ENCODE measurements at regions not wholly inside any gene's neighbourhood (a gene's known extent, or its start where the extent isn't known, plus 50 kb on each side); places are given as distances from the start of the nearest gene placed in this dataset.

- TF ChIP-seq CTCF (IDR thresholded peaks at IDR 0.05; ENCODE audit: insufficient read depth, low read length), result no peak
- no peak overlapping the region for H3K4me3 ChIP-seq (ENCODE audit: low read depth, low read length)
- DNase-seq (ENCODE audit: low read depth), result no peak
These were observed 410.1 kb downstream of the ARL4A start for GRCh38 chr7:13097499-13097898.

- TF ChIP-seq CTCF (IDR thresholded peaks at IDR 0.05; ENCODE audit: insufficient read depth, low read length), result no peak
- no peak overlapping the region for H3K4me3 ChIP-seq (ENCODE audit: low read depth, low read length)
- no peak for DNase-seq (ENCODE audit: low read depth)
These were observed 410.7 kb downstream of the ARL4A start for GRCh38 chr7:13098161-13098560.

GRCh38 chr7:13099154-13099795 is 411.8 kb downstream of the ARL4A start:
- H3K4me3 ChIP-seq (ENCODE audit: low read depth, low read length), result no peak overlapping the region
- DNase-seq (ENCODE audit: low read depth), result no peak
- no peak for TF ChIP-seq CTCF (IDR thresholded peaks at IDR 0.05; ENCODE audit: insufficient read depth, low read length)

GRCh38 chr7:13104128-13104527 is 416.7 kb downstream of the ARL4A start:
- H3K4me3 ChIP-seq (ENCODE audit: low read depth, low read length), result no peak overlapping the region
- TF ChIP-seq CTCF (IDR thresholded peaks at IDR 0.05; ENCODE audit: insufficient read depth, low read length), result no peak
- no peak for DNase-seq (ENCODE audit: low read depth)

- TF ChIP-seq CTCF (IDR thresholded peaks at IDR 0.05; ENCODE audit: insufficient read depth, low read length), result no peak
- DNase-seq (ENCODE audit: low read depth), result no peak
- H3K4me3 ChIP-seq (ENCODE audit: low read depth, low read length), result no peak overlapping the region
These were observed 417.8 kb downstream of the ARL4A start for GRCh38 chr7:13105209-13105608.

GRCh38 chr7:13106513-13106912 is 419.1 kb downstream of the ARL4A start:
- TF ChIP-seq CTCF (IDR thresholded peaks at IDR 0.05; ENCODE audit: insufficient read depth, low read length), result no peak
- no peak for DNase-seq (ENCODE audit: low read depth)
- no peak overlapping the region for H3K4me3 ChIP-seq (ENCODE audit: low read depth, low read length)

- no peak for TF ChIP-seq CTCF (IDR thresholded peaks at IDR 0.05; ENCODE audit: insufficient read depth, low read length)
- DNase-seq (ENCODE audit: low read depth), result no peak
- no peak overlapping the region for H3K4me3 ChIP-seq (ENCODE audit: low read depth, low read length)
These were observed 419.9 kb downstream of the ARL4A start for GRCh38 chr7:13107291-13107690.
